HCT116 (cell line): ENCODE measurements at regions not wholly inside any gene's neighbourhood (a gene's known extent, or its start where the extent isn't known, plus 50 kb on each side); places are given as distances from the start of the nearest gene placed in this dataset.

Experiments
- ATAC-seq: fragments of 200-7000 bp; cut with Tn5 transposase; 2 replicates; pipeline ENCODE4 v1.9.1; 2020; ENCODE audit warnings: mild to moderate bottlenecking, moderate library complexity
- BruUV-seq: library from RNA; stranded (reverse); fragments of 400-500 nt; replicated peaks from 2 replicates; lab custom pipeline; 2021; lab: Mats Ljungman, UMichigan
- CTCF ChIA-PET: fragments of 300-600 bp; sonication (Branson Sonifier 250); formaldehyde crosslinking; loops from one replicate; lab custom pipeline; 2021; ENCODE audit warnings: antibody characterized with exemption; lab: Charles Lee
- POLR2A ChIA-PET: fragments of 300-600, 350-600 bp; sonication (Branson Sonifier 250); formaldehyde crosslinking; loops from one replicate; lab custom pipeline; 2021; ENCODE audit warnings: antibody characterized with exemption; lab: Charles Lee
- RAD21 ChIA-PET, 2 experiments: fragments of 300-600 bp; sonication (Branson Sonifier 250); formaldehyde crosslinking; loops; one replicate each; lab custom pipeline; 2023; ENCODE audit warnings: low total read pairs in 2 of 2; ENCODE audit not compliant: uncharacterized antibody in 2 of 2, unreplicated experiment in 2 of 2, low non-redundant PET in 1 of 2; lab: Charles Lee
- DNase-seq: peaks from one replicate; pipeline ENCODE4 v3.0.0-alpha.2; 2010; ENCODE audit warnings: low read depth, low spot score
- H2AFZ ChIP-seq: fragments of 200-600 bp; shearing (Covaris generic), sonication (generic); 2 replicates; pipeline ENCODE4 v1.6.1; 2017; ENCODE audit warnings: low read depth, mixed run types, mixed read lengths, antibody characterized with exemption, low read length; ENCODE audit not compliant: poor library complexity, severe bottlenecking
- H3K27ac ChIP-seq: 2 replicates; pipeline ENCODE4 v1.5.1; 2012; ENCODE audit warnings: low read depth, low read length
- H3K27me3 ChIP-seq: fragments of 200-600 bp; sonication (generic); 2 replicates; pipeline ENCODE4 v1.6.1; 2016; ENCODE audit warnings: mixed run types, low read length, mixed read lengths; ENCODE audit not compliant: insufficient read depth
- H3K36me3 ChIP-seq, 2 experiments: fragments of 200-500 bp in 1 of 2; fragments of 200-600 bp in 1 of 2; sonication (Bioruptor generic) in 1 of 2; sonication (generic) in 1 of 2; 2 replicates each; pipeline versions ENCODE4 v1.5.1 to v1.6.1; 2014 to 2016; ENCODE audit warnings: low read length in 2 of 2, inconsistent platforms in 1 of 2, mixed read lengths in 1 of 2, mixed run types in 1 of 2; ENCODE audit not compliant: insufficient read depth in 2 of 2, control insufficient read depth in 1 of 2
- H3K4me1 ChIP-seq, 2 experiments: fragments of 200-600 bp in 1 of 2; sonication (generic) in 1 of 2; 2 replicates each; pipeline versions ENCODE4 v1.5.1 to v1.6.1; 2012 to 2017; ENCODE audit warnings: low read length in 2 of 2, inconsistent platforms in 1 of 2, mild to moderate bottlenecking in 1 of 2, mixed read lengths in 1 of 2, mixed run types in 1 of 2, moderate library complexity in 1 of 2; ENCODE audit not compliant: insufficient read depth in 2 of 2, control insufficient read depth in 1 of 2
- H3K4me2 ChIP-seq: fragments of 200-600 bp; sonication (generic); 2 replicates; pipeline ENCODE4 v1.6.1; 2017; ENCODE audit warnings: mixed run types, low read length, mixed read lengths
- H3K4me3 ChIP-seq, 2 experiments: fragments of 200-600 bp in 1 of 2; sonication (generic) in 1 of 2; replicated peaks in 1 of 2; 2 replicates each; pipeline ENCODE4 v1.5.1; 2011 to 2016; ENCODE audit warnings: low read length in 2 of 2, control low read depth in 1 of 2, low read depth in 1 of 2, mild to moderate bottlenecking in 1 of 2, mixed read lengths in 1 of 2, mixed run types in 1 of 2
- H3K79me2 ChIP-seq: fragments of 200-600 bp; sonication (generic); 2 replicates; pipeline ENCODE4 v1.6.1; 2017; ENCODE audit warnings: mild to moderate bottlenecking, mixed run types, low read length, moderate library complexity, mixed read lengths; ENCODE audit not compliant: insufficient read depth
- H3K9ac ChIP-seq: fragments of 200-600 bp; sonication (generic); 2 replicates; pipeline ENCODE4 v1.6.1; 2016; ENCODE audit warnings: low read length, mixed read lengths
- H3K9me2 ChIP-seq: fragments of 200-600 bp; sonication (generic), shearing (Covaris generic); 2 replicates; pipeline ENCODE4 v1.6.1; 2017; ENCODE audit warnings: mixed run types, mild to moderate bottlenecking, moderate library complexity; ENCODE audit not compliant: insufficient read depth
- H3K9me3 ChIP-seq, 2 experiments: fragments of 200-500 bp in 1 of 2; fragments of 200-600 bp in 1 of 2; sonication (Bioruptor generic) in 1 of 2; sonication (generic) in 1 of 2; 2 replicates each; pipeline ENCODE4 v1.6.1; 2014 to 2017; ENCODE audit warnings: low read length in 2 of 2, mixed read lengths in 2 of 2, inconsistent platforms in 1 of 2, low read depth in 1 of 2, mild to moderate bottlenecking in 1 of 2, mixed run types in 1 of 2, moderate library complexity in 1 of 2; ENCODE audit not compliant: control insufficient read depth in 1 of 2, insufficient read depth in 1 of 2
- H4K20me1 ChIP-seq: fragments of 200-600 bp; sonication (generic), shearing (Covaris generic); 2 replicates; pipeline ENCODE4 v1.6.1; 2017; ENCODE audit warnings: mixed run types, mild to moderate bottlenecking, moderate library complexity; ENCODE audit not compliant: insufficient read depth
- CBX3 ChIP-seq: IDR thresholded peaks from 2 replicates; pipeline ENCODE4 v1.6.1; 2012; ENCODE audit warnings: low read depth
- RAD21 ChIP-seq: IDR thresholded peaks from 2 replicates; pipeline ENCODE4 v1.6.1; 2012; ENCODE audit warnings: low read depth, mild to moderate bottlenecking
- intact Hi-C: fragments of 100-400 bp; cut with micrococcal nuclease; formaldehyde crosslinking; loops from 2 replicates; pipeline ENCODE4 v1.10.0; 2022
- TF ChIP-seq, protein P1 (sequence below), 3 experiments: fragments of 200-600 bp in 1 of 3; sonication (generic) in 1 of 3; IDR thresholded peaks in 2 of 3; conservative IDR thresholded peaks in 1 of 3; 2 replicates each; pipeline ENCODE4 v1.5.1; 2012 to 2017; ENCODE audit warnings: low read depth in 2 of 3, low read length in 2 of 3, antibody characterized with exemption in 1 of 3, borderline replicate concordance in 1 of 3, control low read depth in 1 of 3, mild to moderate bottlenecking in 1 of 3, mixed read lengths in 1 of 3, mixed run types in 1 of 3, moderate library complexity in 1 of 3; ENCODE audit not compliant: insufficient read depth in 1 of 3

DNA sequence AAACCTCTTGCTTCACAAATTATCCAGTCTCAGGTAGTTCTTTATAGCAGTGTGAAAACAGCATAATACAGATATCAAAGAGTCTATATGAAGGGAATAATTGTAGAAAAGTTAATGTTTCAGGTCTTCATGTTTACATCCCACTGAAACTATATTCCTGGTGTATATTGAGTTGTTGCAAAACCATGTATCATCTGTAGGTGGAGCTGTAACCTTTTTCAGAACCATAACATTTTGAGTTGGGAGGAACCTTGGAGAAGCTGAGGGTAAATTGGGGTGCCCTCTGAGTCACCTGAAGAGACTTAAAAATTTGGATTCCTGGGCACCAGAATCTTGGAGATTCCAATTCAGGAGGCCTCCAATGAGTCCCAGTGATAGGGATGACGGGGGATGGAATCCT lies 51.9 kb upstream of the TAPT1 start:
- ChIA-PET POLR2A (no interaction called here), RAD21 (no interaction called here)
- intact Hi-C loops, result no loop called here
- Histone ChIP-seq H3K79me2 (no peaks in the 10 kb centered on the region), H3K9me2 (no peaks in the 10 kb centered on the region), H3K4me1 (no peaks in the 10 kb centered on the region), H3K4me2 (no peak overlapping the region), H3K27me3 (no peaks in the 10 kb centered on the region; the same call in 1 of the 2 replicates)
- no TSS peak for BruUV-seq
- no peak for DNase-seq
- TF ChIP-seq, protein P1, sequence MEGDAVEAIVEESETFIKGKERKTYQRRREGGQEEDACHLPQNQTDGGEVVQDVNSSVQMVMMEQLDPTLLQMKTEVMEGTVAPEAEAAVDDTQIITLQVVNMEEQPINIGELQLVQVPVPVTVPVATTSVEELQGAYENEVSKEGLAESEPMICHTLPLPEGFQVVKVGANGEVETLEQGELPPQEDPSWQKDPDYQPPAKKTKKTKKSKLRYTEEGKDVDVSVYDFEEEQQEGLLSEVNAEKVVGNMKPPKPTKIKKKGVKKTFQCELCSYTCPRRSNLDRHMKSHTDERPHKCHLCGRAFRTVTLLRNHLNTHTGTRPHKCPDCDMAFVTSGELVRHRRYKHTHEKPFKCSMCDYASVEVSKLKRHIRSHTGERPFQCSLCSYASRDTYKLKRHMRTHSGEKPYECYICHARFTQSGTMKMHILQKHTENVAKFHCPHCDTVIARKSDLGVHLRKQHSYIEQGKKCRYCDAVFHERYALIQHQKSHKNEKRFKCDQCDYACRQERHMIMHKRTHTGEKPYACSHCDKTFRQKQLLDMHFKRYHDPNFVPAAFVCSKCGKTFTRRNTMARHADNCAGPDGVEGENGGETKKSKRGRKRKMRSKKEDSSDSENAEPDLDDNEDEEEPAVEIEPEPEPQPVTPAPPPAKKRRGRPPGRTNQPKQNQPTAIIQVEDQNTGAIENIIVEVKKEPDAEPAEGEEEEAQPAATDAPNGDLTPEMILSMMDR (IDR thresholded peaks at IDR 0.05 in 2 of 3, conservative IDR thresholded peaks at IDR 0.05 in 1 of 3; ENCODE audit: borderline replicate concordance in 1 of 3, insufficient read depth in 1 of 3, low read depth in 2 of 3, low read length in 2 of 3), result peak; percentile 15 to 60 (median 46); a peak in 4 of 6 replicates
- TF ChIP-seq CBX3, result no peak
- peak; percentile 42; the same call in 1 of the 2 replicates for TF ChIP-seq RAD21
- TF ChIP-seq, all 23 proteins: peak for 2
- Histone ChIP-seq H3K36me3 (no peaks in the 10 kb centered on the region), H3K27ac (no peak overlapping the region), H3K9ac (no peak overlapping the region), H4K20me1 (no peaks in the 10 kb centered on the region), H3K4me3 (no peak overlapping the region), H3K9me3 (0 out of 4 replicates have a peak, but pooled peaks cover 0 to 3% of the 10 kb centered on the region in 2 experiments), H2AFZ (no peak overlapping the region)
- ATAC-seq, result no peak; the same call in 1 of the 2 replicates
- CTCF ChIA-PET, result interaction anchor here (0.8 to 1.5 kb wide), 4 partner anchors 9 to 1170 kb away, joined by 3 to 5 read pairs (median 3); no protein-coding TSS in a partner anchor
